Neural progenitor cell (in vitro differentiated cells): ENCODE measurements at regions not wholly inside any gene's neighbourhood (a gene's known extent, or its start where the extent isn't known, plus 50 kb on each side); places are given as distances from the start of the nearest gene placed in this dataset.

Experiments used
- DNase-seq: peaks from one replicate; pipeline ENCODE4 v3.0.0-alpha.2; 2016; ENCODE audit warnings: low spot score
- H2AFZ ChIP-seq: fragments of 200-600 bp; sonication (generic); replicated peaks from 2 replicates; pipeline ENCODE4 v1.6.1; 2016; ENCODE audit warnings: antibody characterized with exemption
- H3F3A ChIP-seq: fragments of 200-600 bp; sonication (generic); 2 replicates; pipeline ENCODE4 v1.6.1; 2016; ENCODE audit warnings: antibody characterized with exemption, low read depth
- H3K27ac ChIP-seq: fragments of 200-600 bp; sonication (generic); 2 replicates; pipeline ENCODE4 v1.5.1; 2016; ENCODE audit warnings: mild to moderate bottlenecking
- H3K27me3 ChIP-seq: fragments of 200-600 bp; sonication (generic); 2 replicates; pipeline ENCODE4 v1.6.1; 2016; ENCODE audit warnings: mild to moderate bottlenecking, moderate library complexity
- H3K36me3 ChIP-seq: fragments of 200-600 bp; sonication (generic); 2 replicates; pipeline ENCODE4 v1.5.1; 2016
- H3K4me1 ChIP-seq: fragments of 200-600 bp; sonication (generic); 2 replicates; pipeline ENCODE4 v1.6.1; 2016; ENCODE audit warnings: mixed run types
- H3K4me2 ChIP-seq: fragments of 200-600 bp; sonication (generic); 2 replicates; pipeline ENCODE4 v1.6.1; 2016
- H3K4me3 ChIP-seq: fragments of 200-600 bp; sonication (generic); 2 replicates; pipeline ENCODE4 v1.5.1; 2016
- H3K79me2 ChIP-seq: fragments of 200-600 bp; sonication (generic); 2 replicates; pipeline ENCODE4 v1.6.1; 2016; ENCODE audit warnings: low read depth
- H3K9ac ChIP-seq: fragments of 200-600 bp; sonication (generic); 2 replicates; pipeline ENCODE4 v1.6.1; 2016
- H3K9me3 ChIP-seq: fragments of 200-600 bp; sonication (generic); 2 replicates; pipeline ENCODE4 v1.5.1; 2016; ENCODE audit warnings: low read depth
- H4K20me1 ChIP-seq: fragments of 200-600 bp; sonication (generic); 2 replicates; pipeline ENCODE4 v1.6.1; 2016; ENCODE audit warnings: low read depth
- H3K27ac Mint-ChIP-seq: 3 replicates; pipeline ENCODE4 v1.8.0; 2021; ENCODE audit warnings: mixed read lengths
- H3K27me3 Mint-ChIP-seq: 2 replicates; pipeline ENCODE4 v1.8.0; 2022; ENCODE audit warnings: low read depth, mild to moderate bottlenecking, inconsistent platforms, moderate library complexity, mixed read lengths; ENCODE audit not compliant: insufficient read depth
- H3K36me3 Mint-ChIP-seq: 3 replicates; pipeline ENCODE4 v1.8.0; 2021; ENCODE audit warnings: mixed read lengths
- H3K4me1 Mint-ChIP-seq: 3 replicates; pipeline ENCODE4 v1.8.0; 2021; ENCODE audit warnings: mixed read lengths
- H3K4me3 Mint-ChIP-seq: 3 replicates; pipeline ENCODE4 v1.8.0; 2021; ENCODE audit warnings: mild to moderate bottlenecking, moderate library complexity, mixed read lengths
- H3K9me3 Mint-ChIP-seq: 3 replicates; pipeline ENCODE4 v1.8.0; 2020; ENCODE audit warnings: mixed read lengths
- CTCF ChIP-seq: fragments of 200-600 bp; sonication (generic); IDR thresholded peaks from 2 replicates; pipeline ENCODE4 v1.5.1; 2017; ENCODE audit warnings: antibody characterized with exemption, mild to moderate bottlenecking
- EZH2 ChIP-seq: fragments of 200-600 bp; sonication (generic); IDR thresholded peaks from 2 replicates; pipeline ENCODE4 v1.6.1; 2017; ENCODE audit warnings: antibody characterized with exemption, mild to moderate bottlenecking, moderate library complexity
- EZH2phosphoT487 ChIP-seq: fragments of 200-600 bp; sonication (generic); IDR thresholded peaks from 2 replicates; pipeline ENCODE4 v1.6.1; 2017; ENCODE audit warnings: antibody characterized with exemption

DNA sequence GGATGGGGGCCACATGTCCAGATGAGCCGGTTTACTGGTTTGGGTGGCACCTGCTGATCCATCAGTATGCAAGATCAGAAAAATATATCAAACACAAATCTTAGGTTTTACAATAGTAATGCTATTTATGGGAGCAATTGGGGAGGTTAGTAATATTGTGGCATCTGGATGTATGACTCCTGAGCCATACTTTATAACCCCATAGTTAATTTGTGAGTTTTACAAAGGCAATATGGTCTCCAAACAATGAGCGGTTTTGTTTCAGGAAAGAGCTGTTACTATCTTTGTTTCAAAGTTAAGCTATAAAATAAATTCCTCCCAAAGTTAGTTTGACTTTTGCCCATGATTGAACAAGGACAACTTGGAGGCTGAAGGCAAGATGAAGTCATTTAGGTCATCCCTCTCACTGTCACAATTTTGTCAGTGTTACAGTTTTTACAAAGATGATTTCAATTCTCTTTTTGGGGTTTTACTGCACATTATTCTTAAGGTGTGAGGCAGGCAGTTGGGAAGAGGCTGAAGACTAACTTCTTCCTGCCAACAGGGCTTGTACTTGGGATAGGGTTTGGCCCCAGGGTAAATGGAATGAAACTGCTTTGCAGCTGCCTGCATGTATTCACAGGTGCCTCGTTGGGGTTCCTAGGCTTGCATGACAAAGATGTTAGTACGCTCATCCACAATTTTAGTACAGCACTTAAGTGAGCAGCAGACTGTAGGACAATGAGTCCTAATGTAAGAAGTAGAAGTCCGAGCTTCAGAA lies 296.6 kb upstream of the NDN start:
- H3F3A ChIP-seq = no peaks in the 10 kb centered on the region
- peaks cover 13% of the 10 kb centered on the region for H3K9me3 Mint-ChIP-seq
- no peaks in the 10 kb centered on the region for H3K4me1 ChIP-seq

GRCh38 chr15:23994273-23994672 lies 307.2 kb upstream of the NDN start:
- no peaks in the 10 kb centered on the region for H3F3A ChIP-seq
- no peak overlapping the region for H3K9ac ChIP-seq
- no peak for TF ChIP-seq EZH2
- TF ChIP-seq EZH2phosphoT487 = no peak
- TF ChIP-seq CTCF = no peak
- H3K4me1 Mint-ChIP-seq = no peaks in the 10 kb centered on the region
- no peaks in the 10 kb centered on the region for H3K27me3 ChIP-seq
- no peaks in the 10 kb centered on the region for H3K4me1 ChIP-seq
- no peak overlapping the region for H2AFZ ChIP-seq
- no peaks in the 10 kb centered on the region for H3K79me2 ChIP-seq
- DNase-seq = no peak
- no peak overlapping the region for H3K4me3 Mint-ChIP-seq
- peaks cover 2% of the 10 kb centered on the region for H3K27me3 Mint-ChIP-seq
- H3K9me3 ChIP-seq = no peaks in the 10 kb centered on the region
- H3K27ac Mint-ChIP-seq = no peak overlapping the region
- H4K20me1 ChIP-seq = no peaks in the 10 kb centered on the region
- no peak overlapping the region for H3K4me2 ChIP-seq
- H3K27ac ChIP-seq = no peak overlapping the region
- H3K4me3 ChIP-seq = no peak overlapping the region
- H3K9me3 Mint-ChIP-seq = peaks cover 13% of the 10 kb centered on the region
- no peaks in the 10 kb centered on the region for H3K36me3 ChIP-seq
- H3K36me3 Mint-ChIP-seq = peaks cover 5% of the 10 kb centered on the region

More for the DNA sequence above, 296.6 kb upstream of the NDN start:
- DNase-seq = no peak
- Mint-ChIP-seq H3K4me1 (no peaks in the 10 kb centered on the region), H3K36me3 (peaks cover 2% of the 10 kb centered on the region), H3K27ac (no peak overlapping the region), H3K27me3 (peaks cover 3% of the 10 kb centered on the region), H3K4me3 (no peak overlapping the region)
- H3K4me2 ChIP-seq = no peak overlapping the region
- H4K20me1 ChIP-seq = no peaks in the 10 kb centered on the region
- no peak overlapping the region for H3K4me3 ChIP-seq
- H3K9ac ChIP-seq = no peak overlapping the region
- TF ChIP-seq CTCF (no peak), EZH2 (no peak), EZH2phosphoT487 (no peak)
- H3K79me2 ChIP-seq = no peaks in the 10 kb centered on the region
- no peaks in the 10 kb centered on the region for H3K27me3 ChIP-seq
- H3K9me3 ChIP-seq = peaks cover 5% of the 10 kb centered on the region
- peaks cover 5% of the 10 kb centered on the region for H3K36me3 ChIP-seq
- H3K27ac ChIP-seq = no peak overlapping the region
- H2AFZ ChIP-seq = no peak overlapping the region

- H3K79me2 ChIP-seq = no peaks in the 10 kb centered on the region
- no peak for TF ChIP-seq CTCF
- no peak overlapping the region for H3K27ac ChIP-seq
- peaks cover 2% of the 10 kb centered on the region for H3K27me3 Mint-ChIP-seq
- H3K4me1 Mint-ChIP-seq = no peaks in the 10 kb centered on the region
- H3K4me1 ChIP-seq = no peaks in the 10 kb centered on the region
- H3K36me3 Mint-ChIP-seq = peaks cover 5% of the 10 kb centered on the region
- H3K9me3 ChIP-seq = no peaks in the 10 kb centered on the region
- no peaks in the 10 kb centered on the region for H3K27me3 ChIP-seq
- H3K36me3 ChIP-seq = no peaks in the 10 kb centered on the region
- no peak for DNase-seq
- no peak overlapping the region for H3K9ac ChIP-seq
- H3K4me2 ChIP-seq = no peak overlapping the region
- no peak overlapping the region for H3K27ac Mint-ChIP-seq
- no peak overlapping the region for H2AFZ ChIP-seq
- no peak overlapping the region for H3K4me3 Mint-ChIP-seq
- H3F3A ChIP-seq = no peaks in the 10 kb centered on the region
- H3K9me3 Mint-ChIP-seq = peaks cover 15% of the 10 kb centered on the region
- no peaks in the 10 kb centered on the region for H4K20me1 ChIP-seq
- H3K4me3 ChIP-seq = no peak overlapping the region
Measured at GRCh38 chr15:23998056-23998455, 311.0 kb upstream of the NDN start.
